Stimulated activated naive CD4-positive, alpha-beta T cell (primary cell): ENCODE measurements at regions not wholly inside any gene's neighbourhood (a gene's known extent, or its start where the extent isn't known, plus 50 kb on each side); places are given as distances from the start of the nearest gene placed in this dataset.
"Not testable (repeated sequence)": the region's sequence is repeated elsewhere in the genome, so short reads cannot be mapped to it uniquely, and the experiment has no call there.

Experiments
- DNase-seq, 6 experiments: peaks; one replicate each; lab custom pipeline; 2025; lab: John Stamatoyannopoulos, UW

DNA sequence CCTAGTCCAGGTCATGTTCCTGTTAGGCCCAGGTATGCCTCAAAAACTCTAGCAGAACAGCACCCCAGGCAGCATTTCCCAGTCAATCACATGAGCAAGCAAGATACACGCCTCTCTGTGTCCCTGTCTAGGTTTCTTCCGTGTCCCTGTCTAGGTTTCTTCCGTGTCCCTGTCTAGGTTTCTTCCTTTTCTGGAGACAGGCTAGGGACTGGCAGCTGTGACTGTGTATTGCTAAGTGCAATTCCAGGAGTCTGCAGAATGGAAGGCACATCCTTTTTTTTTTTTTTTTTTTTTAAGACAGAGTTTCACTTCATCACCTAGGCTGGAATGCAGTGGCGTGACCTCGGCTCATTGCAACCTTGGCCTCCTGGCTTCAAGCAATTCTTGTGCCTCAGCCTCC is 77.6 kb downstream of the SETD4 start:
- DNase-seq = no peak

DNA sequence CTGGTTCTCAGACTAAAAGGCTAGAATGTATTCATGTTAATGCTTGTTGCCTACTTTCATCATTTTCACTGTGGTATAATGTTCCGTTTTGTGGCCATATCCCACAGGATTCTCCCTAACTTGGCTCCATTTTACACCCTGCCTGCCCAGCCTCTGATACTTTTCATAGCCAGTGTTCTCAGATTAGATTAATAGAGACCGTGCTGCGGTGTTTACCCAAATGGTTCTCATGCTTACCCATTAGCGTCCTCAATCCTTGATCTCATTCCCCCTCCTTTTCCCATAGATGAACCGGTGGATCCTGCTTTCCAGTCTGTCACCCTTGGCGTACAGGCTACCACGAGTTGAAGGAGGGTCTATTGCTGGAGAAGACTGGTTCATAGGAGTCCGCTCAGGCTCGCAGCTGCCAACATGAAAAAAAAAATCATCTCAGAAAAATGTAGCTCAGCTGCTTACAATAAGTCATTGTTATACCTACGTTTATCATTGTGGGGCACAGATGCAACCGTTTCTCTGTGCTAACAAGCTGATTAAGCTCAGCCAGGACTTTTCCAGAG is 78.7 kb downstream of the SETD4 start:
- no peak for DNase-seq

DNA sequence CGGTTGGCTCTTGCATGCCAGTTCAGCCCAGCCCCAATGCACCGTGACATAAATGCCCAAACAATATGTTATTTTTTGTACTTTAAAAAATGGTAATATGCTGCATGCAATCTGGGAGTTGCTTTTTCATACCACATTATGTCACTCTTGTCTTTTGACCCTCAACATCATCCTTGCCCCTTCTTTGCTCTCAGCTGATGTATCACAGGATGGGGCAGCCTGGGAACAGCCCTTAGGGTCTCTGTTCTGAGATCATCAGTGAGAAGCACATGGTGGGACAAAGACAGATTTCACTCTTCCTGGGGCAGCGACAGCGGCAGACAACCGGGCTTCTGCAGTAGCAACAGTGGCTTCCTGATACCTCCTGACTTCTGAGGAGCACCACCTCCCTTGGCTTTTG is 79.5 kb downstream of the SETD4 start:
- no peak for DNase-seq

GRCh38 chr21:35977860-35978259 is 82.5 kb downstream of the SETD4 start:
- DNase-seq = not testable (repeated sequence)

GRCh38 chr21:35976929-35977328 is 83.4 kb downstream of the SETD4 start:
- no peak for DNase-seq

DNA sequence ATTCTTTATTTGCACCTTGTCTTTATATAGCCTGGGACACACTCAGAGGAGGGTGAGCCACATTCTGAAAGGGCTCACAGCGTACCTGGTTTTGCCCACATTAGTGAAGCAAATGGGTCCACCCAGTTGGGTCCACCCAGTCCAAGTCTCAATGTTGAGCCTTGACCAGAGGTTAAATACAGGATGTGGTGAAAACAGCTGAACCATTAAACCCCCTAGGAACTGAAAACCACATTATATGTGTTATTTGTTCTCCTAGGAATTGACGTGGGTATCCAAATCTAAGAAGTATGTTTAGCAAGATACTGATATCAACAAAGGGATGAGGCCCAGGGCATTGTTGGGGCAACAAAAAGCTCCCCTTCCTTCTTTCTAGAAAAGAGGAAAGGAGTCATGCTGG is 83.8 kb downstream of the SETD4 start:
- DNase-seq = no peak

GRCh38 chr21:35974775-35975174 is 85.6 kb downstream of the SETD4 start:
- no peak for DNase-seq

DNA sequence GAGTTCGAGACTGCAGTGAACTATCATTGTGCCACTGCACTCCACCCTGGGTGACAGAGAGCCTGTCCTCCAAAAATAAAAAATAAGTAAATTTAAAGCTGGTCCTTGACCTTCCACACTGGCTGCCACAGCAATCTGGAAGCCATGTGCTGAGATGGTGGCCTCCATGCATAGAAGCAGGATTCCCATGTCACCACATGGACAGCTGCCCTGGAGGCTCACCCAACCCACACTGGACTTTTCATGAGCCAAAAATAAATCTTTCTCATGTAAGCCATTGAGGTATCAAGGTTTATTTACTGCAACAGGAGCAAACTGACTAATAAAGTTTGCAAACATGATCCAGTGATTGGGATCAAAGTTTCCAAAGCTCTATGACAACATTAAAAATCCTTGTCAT is 88.5 kb downstream of the SETD4 start:
- DNase-seq = no peak

GRCh38 chr21:35969281-35969680 is 91.0 kb downstream of the SETD4 start:
- DNase-seq = no peak

DNA sequence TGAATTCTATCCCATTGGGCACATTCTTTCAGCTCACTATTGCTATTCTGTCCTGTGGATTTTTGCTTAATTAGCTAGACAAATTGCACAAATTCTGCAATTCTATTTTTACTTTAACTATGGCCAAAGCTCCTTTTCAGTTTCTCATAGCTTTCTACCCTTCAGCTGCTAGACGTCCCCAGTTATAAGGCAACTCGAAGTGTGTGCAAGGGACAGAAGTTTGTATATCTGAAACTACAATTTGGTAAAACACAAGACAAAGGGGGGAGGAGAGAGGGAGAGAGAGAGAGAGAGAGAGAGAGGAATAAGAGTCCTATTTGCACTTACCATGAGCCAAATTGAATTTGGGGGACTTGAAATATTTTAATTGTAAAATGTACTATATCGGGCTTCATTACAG is 91.8 kb downstream of the SETD4 start:
- no peak for DNase-seq

DNA sequence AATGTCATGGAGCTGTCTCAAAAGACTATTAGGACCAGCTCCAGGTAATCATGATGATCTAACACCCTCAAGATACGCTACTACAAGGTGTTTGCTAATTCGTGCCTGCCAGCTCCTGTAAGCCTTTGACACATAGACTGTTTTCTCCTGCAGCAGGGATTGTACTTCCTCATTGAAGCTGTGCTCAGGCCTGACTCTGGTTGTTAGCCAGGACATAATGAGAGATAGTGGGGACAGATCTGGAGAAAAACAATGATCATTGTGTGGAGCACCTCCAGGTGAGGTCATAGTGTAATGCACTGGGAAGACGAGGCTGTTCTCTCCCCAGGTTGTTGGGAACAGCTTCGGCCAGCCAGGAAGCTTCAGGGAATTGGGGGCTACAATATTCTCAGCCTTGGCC is 94.6 kb downstream of the SETD4 start:
- no peak for DNase-seq

- DNase-seq = no peak
These were observed 96.3 kb downstream of the SETD4 start for GRCh38 chr21:35963920-35964451.

DNA sequence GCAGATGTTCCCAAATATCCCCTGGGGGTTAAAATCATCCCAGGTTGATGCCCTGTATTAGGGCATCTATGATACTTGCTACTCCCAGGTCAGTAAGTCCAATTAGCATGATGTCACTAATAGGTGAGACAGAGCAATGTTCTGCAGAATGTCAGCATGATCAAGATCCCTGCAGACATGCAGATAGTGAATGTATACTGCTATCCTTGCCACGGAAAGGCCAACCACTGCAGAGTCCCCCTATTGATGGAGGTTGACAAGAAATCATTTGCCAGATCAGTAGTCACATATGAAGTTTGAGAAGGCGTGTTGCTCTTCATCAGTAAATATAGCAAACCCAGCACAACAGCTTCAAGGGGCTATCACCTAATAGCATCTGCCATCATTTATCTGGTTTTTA is 97.4 kb downstream of the SETD4 start:
- no peak for DNase-seq

DNA sequence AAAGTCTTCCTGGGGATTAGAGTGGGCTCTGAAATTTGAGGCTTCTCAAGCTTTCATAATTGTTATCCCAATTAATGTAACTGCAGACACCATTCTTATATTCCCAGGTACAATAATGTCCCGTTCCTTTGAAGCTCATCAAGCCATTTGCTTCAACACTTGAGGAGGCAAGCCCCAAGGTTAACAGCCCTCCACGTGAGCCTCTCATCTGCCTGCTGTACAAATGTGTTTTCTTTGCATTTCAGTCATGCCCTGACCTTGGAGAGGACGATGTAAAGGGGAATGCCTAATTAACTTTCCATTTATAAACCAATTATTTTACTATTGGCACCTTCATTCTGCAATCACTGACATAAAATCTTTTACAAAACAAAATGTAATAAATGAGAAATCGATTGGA is 106.3 kb downstream of the SETD4 start:
- no peak for DNase-seq

- DNase-seq = no peak
These were observed 106.7 kb downstream of the SETD4 start for GRCh38 chr21:35953597-35953996.

GRCh38 chr21:35952651-35953340 is 107.5 kb downstream of the SETD4 start:
- DNase-seq = no peak

- DNase-seq = no peak
These were observed 111.3 kb downstream of the SETD4 start for GRCh38 chr21:35948982-35949381.

- DNase-seq = no peak
These were observed 115.1 kb downstream of the SETD4 start for GRCh38 chr21:35945089-35945671.

- no peak for DNase-seq
These were observed 116.6 kb downstream of the SETD4 start for GRCh38 chr21:35943752-35944151.

DNA sequence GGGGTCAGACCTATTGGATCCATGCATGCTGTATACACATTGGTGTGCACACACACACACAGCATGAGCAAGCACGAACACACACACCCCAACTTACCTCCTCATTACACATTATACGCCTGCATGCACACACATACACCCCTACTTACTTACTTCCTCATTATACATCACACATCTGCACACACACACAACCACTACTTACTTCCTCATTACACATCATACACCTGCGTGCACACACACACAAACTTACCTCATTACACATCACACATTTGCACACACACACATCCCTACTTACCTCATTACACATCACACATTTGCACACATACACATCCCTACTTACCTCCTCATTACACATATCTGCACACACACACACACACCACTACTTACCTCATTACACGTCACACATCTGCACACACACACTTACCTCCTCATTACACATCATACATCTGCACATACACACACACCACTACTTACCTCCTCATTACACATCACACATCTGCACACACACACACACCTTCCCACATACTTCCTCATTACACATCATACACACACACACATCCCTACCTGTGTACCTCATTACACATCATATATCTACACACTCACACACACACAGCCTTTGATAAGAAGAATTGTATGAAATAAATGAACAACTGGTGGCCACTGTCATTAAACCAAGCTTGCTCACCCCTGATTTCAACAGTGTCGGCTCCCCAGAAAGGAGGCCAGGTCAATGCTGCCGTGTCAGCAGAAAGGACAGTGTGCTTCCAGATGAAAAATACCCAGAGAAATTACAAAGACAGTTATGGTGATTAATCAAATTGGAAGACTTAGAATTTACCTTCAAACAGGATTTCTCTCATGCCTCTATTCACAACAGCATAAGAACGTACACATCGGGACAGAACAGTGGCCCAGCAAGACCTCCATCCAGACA is 117.8 kb downstream of the SETD4 start:
- no peak for DNase-seq

DNA sequence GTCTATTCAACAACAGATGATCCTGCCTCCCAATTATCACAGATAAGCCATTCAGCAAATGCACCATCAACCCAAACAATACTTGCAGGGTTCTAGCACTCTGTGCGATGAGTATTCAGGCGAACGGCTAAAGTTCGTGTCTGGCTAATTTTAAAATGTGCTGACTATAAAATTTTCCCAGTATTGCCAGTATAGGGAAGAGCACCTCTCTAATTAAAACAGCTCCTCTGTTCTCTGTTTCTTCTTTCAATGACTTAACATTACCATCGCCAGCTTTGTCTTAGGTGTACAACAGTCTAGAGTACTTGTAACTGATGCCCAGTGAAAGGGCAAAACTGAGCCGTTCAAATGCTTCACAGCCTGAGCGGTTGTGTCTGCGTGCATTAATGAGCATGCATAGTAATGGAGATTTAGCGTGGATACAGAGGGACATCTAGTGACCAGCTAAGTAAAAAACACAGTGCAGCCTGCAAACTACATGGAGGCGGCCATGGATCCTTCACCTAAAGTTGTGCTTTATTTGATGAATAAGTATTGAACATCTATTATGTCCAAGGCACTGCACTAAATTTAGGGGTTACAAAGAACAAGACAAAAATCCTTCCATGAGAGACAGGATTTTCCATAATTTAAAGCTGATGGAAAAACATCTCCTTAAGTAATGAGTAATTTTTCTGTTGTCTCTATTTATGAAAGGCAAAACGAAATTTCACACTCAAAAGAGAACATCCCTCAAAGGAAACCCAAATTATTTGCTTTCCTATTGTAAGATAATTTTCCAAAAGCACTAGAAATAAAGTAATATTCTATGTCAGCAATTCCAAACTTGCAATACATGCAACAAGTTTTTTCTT is 120.0 kb downstream of the SETD4 start:
- no peak for DNase-seq
